ENCODE measurements at regions not wholly inside any gene's neighbourhood (a gene's known extent, or its start where the extent isn't known, plus 50 kb on each side); places are given as distances from the start of the nearest gene placed in this dataset.

GRCh38 chrX:43589735-43590134, 66.4 kb upstream of the MAOA start:
- no peak for DNase-seq

- no peak for DNase-seq
Observed at GRCh38 chrX:43590150-43590549, 65.9 kb upstream of the MAOA start.

GRCh38 chrX:43592597-43592996, 63.5 kb upstream of the MAOA start:
- no peak for DNase-seq

- DNase-seq: no peak
Observed at GRCh38 chrX:43595931-43596330, 60.2 kb upstream of the MAOA start.

GRCh38 chrX:43604753-43605152, 51.3 kb upstream of the MAOA start:
- DNase-seq: no peak

GRCh38 chrX:43605351-43605750, 50.7 kb upstream of the MAOA start:
- DNase-seq: no peak

Data from SW 1271 (cell line).